HEK293 (cell line): ENCODE measurements at regions not wholly inside any gene's neighbourhood (a gene's known extent, or its start where the extent isn't known, plus 50 kb on each side); places are given as distances from the start of the nearest gene placed in this dataset.

Experiments
- CTCF ChIP-seq: fragments of 450-650 bp; formaldehyde crosslinking; IDR thresholded peaks from 2 replicates; pipeline ENCODE4 v1.5.1; 2016; ENCODE audit warnings: missing biosample characterization, missing genetic modification characterization
- GLI4 ChIP-seq: fragments of 450-650 bp; formaldehyde crosslinking; IDR thresholded peaks from 2 replicates; pipeline ENCODE4 v1.5.1; 2016; ENCODE audit warnings: missing biosample characterization, missing genetic modification characterization
- TCF7L2 ChIP-seq: IDR thresholded peaks from 2 replicates; pipeline ENCODE4 v1.6.1; 2011; ENCODE audit warnings: low read depth, mild to moderate bottlenecking, inconsistent platforms, low read length, moderate library complexity, borderline replicate concordance
- YY1 ChIP-seq: fragments of 450-650 bp; formaldehyde crosslinking; IDR thresholded peaks from 2 replicates; pipeline ENCODE4 v1.5.1; 2018; ENCODE audit warnings: missing biosample characterization, missing genetic modification characterization
- ZBTB20 ChIP-seq: fragments of 450-650 bp; formaldehyde crosslinking; IDR thresholded peaks from 2 replicates; pipeline ENCODE4 v1.5.1; 2016; ENCODE audit warnings: missing biosample characterization, missing genetic modification characterization
- ZFHX2 ChIP-seq: fragments of 450-650 bp; formaldehyde crosslinking; conservative IDR thresholded peaks from 2 replicates; pipeline ENCODE4 v1.5.1; 2016; ENCODE audit warnings: missing biosample characterization, missing genetic modification characterization
- ZNF202 ChIP-seq: fragments of 450-650 bp; formaldehyde crosslinking; IDR thresholded peaks from 2 replicates; pipeline ENCODE4 v1.5.1; 2016; ENCODE audit warnings: missing biosample characterization, missing genetic modification characterization, borderline replicate concordance
- ZNF274 ChIP-seq, 2 experiments: fragments of 200-500 bp in 1 of 2; fragments of 450-650 bp in 1 of 2; sonication (Bioruptor generic) in 1 of 2; formaldehyde crosslinking in 1 of 2; IDR thresholded peaks; 2 replicates each; pipeline versions ENCODE4 v1.5.1 to v1.6.1; 2014 to 2016; ENCODE audit warnings: borderline replicate concordance in 1 of 2, inconsistent platforms in 1 of 2, low read length in 1 of 2, missing biosample characterization in 1 of 2, missing genetic modification characterization in 1 of 2
- ZNF354C ChIP-seq: fragments of 450-650 bp; formaldehyde crosslinking; IDR thresholded peaks from 2 replicates; pipeline ENCODE4 v1.5.1; 2016; ENCODE audit warnings: missing biosample characterization, missing genetic modification characterization, low read depth, borderline replicate concordance
- ZNF501 ChIP-seq: fragments of 450-650 bp; formaldehyde crosslinking; IDR thresholded peaks from 2 replicates; pipeline ENCODE4 v1.5.1; 2016; ENCODE audit warnings: missing biosample characterization, missing genetic modification characterization
- ZNF596 ChIP-seq: fragments of 450-650 bp; IDR thresholded peaks from 2 replicates; pipeline ENCODE4 v1.5.0; 2018; ENCODE audit warnings: missing biosample characterization, mild to moderate bottlenecking, missing genetic modification characterization, moderate library complexity
- TF ChIP-seq, protein P1 (sequence below): fragments of 450-650 bp; formaldehyde crosslinking; conservative IDR thresholded peaks from 2 replicates; pipeline ENCODE4 v1.5.1; 2016; ENCODE audit warnings: low read depth, missing biosample characterization, missing genetic modification characterization
- TF ChIP-seq, protein P2 (sequence below): fragments of 450-650 bp; formaldehyde crosslinking; IDR thresholded peaks from 2 replicates; pipeline ENCODE4 v1.5.1; 2016; ENCODE audit warnings: missing biosample characterization, missing genetic modification characterization

DNA sequence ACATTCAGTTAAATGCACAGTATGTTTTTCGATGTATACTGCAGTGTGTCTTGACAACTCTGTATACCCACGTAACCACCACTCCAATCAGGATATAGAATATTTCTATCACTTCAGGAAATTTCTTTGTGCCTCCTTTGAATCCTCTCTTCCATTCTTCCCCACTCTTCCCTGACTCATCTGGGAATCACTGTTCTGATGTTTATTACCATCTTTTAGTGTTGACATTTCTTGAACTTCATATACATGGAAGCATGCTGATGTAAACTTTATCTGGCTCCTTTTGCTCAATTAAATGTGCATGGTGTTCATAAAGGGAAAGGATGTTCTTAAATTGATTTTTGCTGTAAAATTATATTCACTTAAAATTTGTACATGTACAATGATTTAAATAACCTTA, 319.9 kb downstream of the PCDH7 start:
- no peak for TF ChIP-seq CTCF (tag by site-specific recombination)
- TF ChIP-seq, protein P1, sequence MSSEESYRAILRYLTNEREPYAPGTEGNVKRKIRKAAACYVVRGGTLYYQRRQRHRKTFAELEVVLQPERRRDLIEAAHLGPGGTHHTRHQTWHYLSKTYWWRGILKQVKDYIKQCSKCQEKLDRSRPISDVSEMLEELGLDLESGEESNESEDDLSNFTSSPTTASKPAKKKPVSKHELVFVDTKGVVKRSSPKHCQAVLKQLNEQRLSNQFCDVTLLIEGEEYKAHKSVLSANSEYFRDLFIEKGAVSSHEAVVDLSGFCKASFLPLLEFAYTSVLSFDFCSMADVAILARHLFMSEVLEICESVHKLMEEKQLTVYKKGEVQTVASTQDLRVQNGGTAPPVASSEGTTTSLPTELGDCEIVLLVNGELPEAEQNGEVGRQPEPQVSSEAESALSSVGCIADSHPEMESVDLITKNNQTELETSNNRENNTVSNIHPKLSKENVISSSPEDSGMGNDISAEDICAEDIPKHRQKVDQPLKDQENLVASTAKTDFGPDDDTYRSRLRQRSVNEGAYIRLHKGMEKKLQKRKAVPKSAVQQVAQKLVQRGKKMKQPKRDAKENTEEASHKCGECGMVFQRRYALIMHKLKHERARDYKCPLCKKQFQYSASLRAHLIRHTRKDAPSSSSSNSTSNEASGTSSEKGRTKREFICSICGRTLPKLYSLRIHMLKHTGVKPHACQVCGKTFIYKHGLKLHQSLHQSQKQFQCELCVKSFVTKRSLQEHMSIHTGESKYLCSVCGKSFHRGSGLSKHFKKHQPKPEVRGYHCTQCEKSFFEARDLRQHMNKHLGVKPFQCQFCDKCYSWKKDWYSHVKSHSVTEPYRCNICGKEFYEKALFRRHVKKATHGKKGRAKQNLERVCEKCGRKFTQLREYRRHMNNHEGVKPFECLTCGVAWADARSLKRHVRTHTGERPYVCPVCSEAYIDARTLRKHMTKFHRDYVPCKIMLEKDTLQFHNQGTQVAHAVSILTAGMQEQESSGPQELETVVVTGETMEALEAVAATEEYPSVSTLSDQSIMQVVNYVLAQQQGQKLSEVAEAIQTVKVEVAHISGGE (tag by site-specific recombination), result no peak
- no peak for TF ChIP-seq ZBTB20
- TF ChIP-seq TCF7L2, result no peak
- TF ChIP-seq ZNF202 (tag by site-specific recombination), result no peak
- TF ChIP-seq YY1 (tag by site-specific recombination), result no peak
- TF ChIP-seq ZNF596 (tag by site-specific recombination), result no peak
- TF ChIP-seq, protein P2, sequence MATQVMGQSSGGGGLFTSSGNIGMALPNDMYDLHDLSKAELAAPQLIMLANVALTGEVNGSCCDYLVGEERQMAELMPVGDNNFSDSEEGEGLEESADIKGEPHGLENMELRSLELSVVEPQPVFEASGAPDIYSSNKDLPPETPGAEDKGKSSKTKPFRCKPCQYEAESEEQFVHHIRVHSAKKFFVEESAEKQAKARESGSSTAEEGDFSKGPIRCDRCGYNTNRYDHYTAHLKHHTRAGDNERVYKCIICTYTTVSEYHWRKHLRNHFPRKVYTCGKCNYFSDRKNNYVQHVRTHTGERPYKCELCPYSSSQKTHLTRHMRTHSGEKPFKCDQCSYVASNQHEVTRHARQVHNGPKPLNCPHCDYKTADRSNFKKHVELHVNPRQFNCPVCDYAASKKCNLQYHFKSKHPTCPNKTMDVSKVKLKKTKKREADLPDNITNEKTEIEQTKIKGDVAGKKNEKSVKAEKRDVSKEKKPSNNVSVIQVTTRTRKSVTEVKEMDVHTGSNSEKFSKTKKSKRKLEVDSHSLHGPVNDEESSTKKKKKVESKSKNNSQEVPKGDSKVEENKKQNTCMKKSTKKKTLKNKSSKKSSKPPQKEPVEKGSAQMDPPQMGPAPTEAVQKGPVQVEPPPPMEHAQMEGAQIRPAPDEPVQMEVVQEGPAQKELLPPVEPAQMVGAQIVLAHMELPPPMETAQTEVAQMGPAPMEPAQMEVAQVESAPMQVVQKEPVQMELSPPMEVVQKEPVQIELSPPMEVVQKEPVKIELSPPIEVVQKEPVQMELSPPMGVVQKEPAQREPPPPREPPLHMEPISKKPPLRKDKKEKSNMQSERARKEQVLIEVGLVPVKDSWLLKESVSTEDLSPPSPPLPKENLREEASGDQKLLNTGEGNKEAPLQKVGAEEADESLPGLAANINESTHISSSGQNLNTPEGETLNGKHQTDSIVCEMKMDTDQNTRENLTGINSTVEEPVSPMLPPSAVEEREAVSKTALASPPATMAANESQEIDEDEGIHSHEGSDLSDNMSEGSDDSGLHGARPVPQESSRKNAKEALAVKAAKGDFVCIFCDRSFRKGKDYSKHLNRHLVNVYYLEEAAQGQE (tag by site-specific recombination), result no peak
- no peak for TF ChIP-seq ZNF274 (IDR thresholded peaks at IDR 0.05; ENCODE audit: low read length)
- no peak for TF ChIP-seq ZNF274 (tag by site-specific recombination; IDR thresholded peaks at IDR 0.05; ENCODE audit: borderline replicate concordance)
- no peak for TF ChIP-seq GLI4 (tag by site-specific recombination)
- TF ChIP-seq ZNF501, result no peak
- TF ChIP-seq ZNF354C (tag by site-specific recombination), result no peak
- no peak for TF ChIP-seq ZFHX2 (tag by site-specific recombination)
